ENCODE measurements at regions not wholly inside any gene's neighbourhood (a gene's known extent, or its start where the extent isn't known, plus 50 kb on each side); places are given as distances from the start of the nearest gene placed in this dataset.
A peak's percentile ranks its signal among the peaks of the same experiment; 100 is the strongest.

DNA sequence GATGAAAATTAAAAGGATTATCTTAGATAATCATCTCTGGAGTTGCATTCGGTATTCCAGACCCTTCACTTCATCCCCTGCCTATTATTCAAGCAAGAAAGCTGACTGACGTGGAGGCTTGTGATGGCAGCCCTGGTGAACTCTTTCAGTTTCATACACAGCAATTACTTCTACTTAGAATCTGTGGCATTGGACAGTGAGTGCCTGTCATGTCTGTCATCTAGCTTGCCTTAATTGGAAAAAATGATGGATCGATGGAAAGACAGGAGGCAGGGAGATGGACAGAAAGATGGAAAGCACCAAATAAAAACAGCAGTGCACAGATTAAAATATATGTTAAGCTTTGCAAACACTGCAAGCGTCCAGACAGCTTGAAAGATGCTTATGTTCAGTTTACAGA is 1371.0 kb upstream of the CDH6 start:
- no peak for DNase-seq

DNA sequence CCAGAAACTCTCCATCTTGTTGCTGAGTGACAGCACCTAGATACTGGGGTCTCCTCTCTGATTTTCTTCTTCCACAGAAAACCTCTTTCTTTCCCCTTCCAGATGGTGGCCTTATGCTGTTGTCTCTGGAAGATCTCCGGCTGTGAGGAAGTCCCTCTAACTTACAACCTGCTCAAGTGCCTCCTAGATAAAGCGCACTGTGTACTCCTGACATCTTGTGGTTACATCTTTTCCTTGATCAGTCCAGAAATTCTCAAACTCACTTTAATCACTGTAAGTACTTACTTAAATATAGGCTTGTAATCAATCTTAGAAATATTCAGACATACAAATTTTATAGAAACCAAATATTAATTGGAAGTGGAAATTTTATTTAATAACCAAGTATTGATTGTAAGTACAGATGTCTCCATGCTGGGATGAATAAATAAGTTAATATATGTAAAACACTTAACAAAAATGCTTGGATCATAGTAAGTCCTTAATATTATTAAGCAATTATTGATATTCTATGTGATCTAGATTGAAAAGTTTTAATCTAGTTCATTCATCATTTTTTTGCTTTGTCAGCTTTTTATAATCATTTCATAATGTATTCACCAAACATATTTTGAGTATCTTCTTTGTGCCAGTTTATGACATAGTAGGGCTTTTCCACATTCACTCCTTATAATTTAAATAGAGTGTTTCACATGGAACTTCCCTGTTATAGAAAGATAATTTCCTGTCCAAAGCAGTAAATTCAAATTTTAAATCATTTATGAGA is 1381.4 kb upstream of the CDH6 start:
- no peak for DNase-seq

DNA sequence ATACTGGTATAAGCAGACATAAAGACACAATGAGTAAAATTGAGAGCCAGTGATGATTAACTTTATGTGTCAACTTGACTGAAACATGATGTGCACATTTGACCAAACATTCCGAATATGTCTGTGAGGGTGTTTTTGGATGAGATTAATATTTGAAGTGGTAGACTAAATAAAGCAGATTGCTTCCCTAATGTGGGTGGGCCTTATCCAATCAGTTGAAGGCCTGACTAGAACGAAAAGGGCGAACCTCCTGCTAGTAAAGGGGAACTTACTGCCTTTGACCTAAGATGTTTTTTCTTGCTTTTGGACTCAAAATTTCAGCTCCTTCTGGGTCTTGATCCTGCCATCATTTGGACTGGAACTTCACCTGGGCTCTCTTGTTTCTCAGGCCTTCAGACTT is 1387.7 kb upstream of the CDH6 start:
- no peak for DNase-seq

DNA sequence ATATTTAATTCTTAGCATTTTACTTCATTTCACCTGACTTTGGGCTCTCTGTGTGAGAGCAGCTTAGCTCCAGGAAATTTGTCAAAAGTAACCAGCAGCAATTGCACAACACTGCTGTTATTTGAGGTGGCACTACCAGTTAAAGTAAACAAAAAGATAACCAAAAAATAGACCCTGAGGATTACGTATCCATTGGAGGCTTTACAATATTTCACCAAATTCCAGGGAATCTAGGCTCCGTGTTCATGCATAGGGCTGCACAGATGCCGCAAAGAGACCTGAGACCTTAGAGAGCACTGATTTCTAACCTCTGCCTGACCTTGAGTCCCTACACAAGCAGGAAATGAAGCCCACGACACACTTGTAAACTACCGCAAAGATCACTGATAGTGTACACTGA is 1392.7 kb upstream of the CDH6 start:
- DNase-seq = no peak

DNA sequence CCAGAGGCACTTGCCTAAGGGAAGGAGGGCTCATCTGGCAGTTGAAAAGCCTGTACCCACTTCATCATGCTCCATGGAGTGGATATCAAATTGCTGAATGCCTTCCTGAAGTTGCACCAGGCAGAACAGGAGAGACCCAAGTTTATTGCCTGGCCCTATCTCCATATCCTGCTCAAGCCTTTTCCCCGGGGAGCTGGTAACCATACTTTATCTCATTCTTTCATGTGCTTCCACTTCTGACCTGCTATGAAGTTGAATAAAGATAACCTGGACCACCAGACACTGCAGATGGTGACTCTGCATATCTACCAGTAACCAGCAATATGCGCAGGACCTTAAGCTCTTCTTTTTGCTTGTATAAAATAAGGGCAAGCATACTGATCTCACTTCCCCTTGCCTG is 1397.5 kb upstream of the CDH6 start:
- DNase-seq = no peak

DNA sequence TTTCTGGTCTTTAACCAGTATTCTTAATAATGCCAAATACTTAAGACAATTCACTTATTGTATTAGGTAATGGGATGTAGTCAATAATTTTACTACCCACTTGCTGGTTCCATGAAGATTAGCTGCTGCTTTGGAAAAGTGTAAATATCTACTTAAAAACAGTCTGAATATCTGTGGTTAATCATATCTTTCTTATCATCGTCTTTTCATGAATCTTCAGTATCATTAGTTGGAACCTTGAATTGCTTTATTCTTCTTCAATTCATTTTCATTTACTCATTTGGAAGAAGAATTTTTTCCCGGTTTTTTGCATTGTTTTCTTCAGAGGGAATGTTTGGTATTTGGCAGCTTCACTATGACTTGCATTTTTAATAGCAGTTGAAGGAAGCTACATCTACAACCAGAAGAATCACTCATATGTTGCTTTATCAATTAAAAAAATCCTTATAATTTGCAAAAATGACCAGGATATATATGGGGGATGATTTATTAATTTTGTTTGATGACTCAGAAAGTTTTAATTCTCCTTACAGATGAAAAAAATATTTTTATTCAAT is 1398.3 kb upstream of the CDH6 start:
- no peak for DNase-seq

DNA sequence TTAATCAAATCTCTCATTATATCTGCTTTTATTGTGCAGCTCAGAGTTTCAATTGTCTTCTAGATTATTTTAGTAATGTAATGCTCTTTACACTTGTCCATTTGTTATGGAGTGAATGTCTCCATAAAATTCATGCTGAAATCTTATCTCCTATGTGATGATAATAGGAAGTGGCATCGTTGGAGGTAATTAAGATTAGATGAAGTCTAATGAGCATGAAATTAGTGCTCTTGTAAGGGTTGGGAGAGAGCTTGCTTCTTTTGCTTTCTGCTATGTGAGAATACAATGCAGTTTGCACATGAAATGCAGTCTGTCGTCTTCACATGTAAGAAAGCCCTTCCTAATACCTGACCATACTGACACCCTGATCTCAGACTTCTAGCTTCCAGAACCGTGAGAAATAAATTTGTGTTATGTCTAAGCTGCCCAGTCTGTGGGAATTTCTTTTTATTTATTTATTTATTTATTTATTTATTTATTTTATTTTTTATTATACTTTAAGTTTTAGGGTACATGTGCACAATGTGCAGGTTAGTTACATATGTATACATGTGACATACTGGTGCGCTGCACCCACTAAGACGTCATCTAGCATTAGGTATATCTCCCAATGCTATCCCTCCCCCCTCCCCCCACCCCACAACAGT is 1399.2 kb upstream of the CDH6 start:
- DNase-seq = no peak

DNA sequence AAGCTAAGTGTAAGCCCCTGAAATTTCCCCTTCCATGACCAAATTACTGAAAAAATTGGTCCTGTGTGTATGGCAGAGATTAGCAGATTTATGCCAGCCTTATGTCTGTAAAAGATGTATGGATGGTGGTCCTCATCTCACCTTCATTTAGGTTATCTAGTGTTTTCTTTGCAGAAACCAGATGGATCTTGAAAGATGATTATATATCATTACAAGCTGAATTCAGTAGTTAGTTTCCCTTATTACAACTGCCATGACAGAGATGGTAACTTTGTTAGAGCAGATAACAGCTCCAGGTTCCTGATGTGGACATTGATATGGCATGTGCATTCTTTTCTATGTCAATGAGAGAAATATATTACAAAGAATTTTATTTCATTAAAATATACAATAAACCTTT is 1403.2 kb upstream of the CDH6 start:
- no peak for DNase-seq

DNA sequence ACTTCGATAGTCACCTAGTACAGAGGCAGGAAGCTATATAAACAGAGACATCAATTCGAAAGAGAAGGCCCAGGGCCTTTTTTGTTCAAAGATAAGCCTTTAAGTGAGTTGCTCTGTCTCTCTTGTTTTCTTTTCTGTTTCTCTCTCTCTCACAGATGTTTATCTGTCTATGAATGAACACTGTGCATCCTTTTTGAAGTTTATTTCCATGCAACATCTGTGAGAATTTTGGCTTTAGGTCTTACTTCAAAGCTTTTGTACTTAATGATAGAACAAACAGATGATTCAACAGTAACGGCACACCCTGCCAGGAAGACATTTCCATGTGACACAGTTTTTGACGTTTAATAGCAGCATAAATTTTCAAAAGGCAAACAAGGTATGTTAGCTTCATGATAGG is 1413.1 kb upstream of the CDH6 start:
- no peak for DNase-seq

DNA sequence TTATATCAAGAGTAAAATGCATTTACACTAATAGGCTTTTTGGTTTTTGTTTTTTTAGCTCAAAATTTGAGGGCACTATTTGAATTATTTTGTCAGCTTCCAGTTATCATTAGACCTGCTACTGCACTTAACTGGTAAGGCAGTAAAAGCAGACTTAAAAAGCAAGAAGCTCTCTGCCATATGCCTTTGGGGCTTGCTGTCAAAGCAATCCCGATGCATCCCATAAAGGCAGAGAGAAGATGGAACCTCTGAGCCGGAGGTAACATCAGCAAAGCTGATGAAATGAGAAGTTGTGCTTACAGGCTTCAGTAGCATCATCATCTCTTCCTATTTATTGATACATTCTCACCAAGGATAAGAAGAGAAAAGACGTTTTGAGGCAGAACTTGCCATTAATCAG is 1414.3 kb upstream of the CDH6 start:
- DNase-seq = no peak

DNA sequence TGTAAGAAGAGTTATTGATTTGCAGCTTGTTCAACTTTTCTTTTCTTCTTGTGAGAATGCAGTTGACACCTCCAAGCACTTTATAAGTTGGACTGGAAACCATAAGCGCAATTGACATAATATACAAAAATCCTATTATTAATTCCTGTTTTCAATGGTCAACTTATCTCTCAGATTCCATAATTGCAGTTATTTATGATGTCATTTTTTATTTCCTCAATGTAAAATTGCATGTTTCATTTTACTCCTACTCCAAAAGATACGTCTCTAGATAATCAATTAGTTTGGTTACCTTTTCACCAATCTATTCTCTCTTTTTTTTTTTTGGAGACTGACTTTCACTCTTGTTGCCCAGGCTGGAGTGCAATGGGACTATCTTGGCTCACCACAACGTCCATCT is 1416.1 kb upstream of the CDH6 start:
- DNase-seq = no peak

DNA sequence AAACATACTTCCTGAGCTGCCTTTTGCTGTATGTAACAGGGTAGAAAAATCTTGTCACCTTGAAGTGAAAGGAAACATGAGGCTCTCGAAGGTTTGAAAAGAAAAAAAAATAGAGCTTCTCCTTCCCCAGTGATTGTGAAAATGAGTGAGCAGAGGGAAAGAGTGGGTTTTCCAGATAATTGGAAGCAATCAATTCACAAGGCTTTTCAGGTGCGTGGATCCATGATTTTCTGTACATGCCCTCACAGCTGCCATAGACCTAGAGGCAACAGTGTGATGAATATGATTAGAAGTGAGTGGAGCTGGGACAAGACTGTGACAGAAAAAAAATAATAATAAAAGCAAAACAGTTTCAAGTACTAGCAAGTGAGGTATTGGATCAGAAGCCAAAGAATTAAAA is 1422.5 kb upstream of the CDH6 start:
- DNase-seq = no peak

DNA sequence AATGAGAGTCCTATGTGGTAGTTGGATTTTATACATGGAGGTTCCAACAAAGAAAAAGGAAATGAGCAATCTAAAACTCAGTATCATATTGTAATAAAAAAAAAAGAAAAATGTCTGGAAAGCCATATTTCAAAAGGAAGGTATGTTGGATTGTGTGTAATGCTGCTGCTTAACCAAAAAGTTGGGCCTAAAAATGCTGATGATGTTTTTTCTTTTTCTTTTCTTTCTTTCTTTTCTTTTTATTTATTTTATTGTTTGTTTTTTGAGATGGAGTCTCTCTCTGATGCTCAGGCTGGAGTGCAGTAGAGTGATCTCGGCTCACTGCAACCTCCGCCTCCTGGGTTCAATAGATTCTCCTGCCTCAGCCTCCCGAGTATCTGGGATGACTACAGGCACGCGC is 1424.0 kb upstream of the CDH6 start:
- DNase-seq = no peak

DNA sequence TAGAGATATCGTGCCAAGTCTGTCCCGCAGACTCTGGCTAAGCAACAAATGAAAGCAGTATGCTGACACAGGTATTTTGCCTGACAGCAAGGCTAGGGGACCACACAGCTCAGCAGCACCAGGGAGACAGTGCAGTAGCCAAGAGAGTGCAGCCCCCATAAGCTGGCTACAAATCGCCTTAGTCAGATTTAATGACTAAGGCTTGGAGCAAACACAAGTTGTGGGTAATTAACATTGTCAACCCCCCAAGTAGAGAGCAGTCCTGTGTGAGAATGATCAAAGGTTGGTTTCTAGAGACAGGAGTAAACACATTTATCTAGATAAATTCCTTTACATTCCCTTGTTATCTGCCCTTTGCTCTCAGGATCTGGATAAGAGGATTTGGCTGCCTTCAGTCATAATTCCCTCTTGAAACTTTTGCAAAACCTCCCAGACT is 1434.5 kb upstream of the CDH6 start:
- no peak for DNase-seq

DNA sequence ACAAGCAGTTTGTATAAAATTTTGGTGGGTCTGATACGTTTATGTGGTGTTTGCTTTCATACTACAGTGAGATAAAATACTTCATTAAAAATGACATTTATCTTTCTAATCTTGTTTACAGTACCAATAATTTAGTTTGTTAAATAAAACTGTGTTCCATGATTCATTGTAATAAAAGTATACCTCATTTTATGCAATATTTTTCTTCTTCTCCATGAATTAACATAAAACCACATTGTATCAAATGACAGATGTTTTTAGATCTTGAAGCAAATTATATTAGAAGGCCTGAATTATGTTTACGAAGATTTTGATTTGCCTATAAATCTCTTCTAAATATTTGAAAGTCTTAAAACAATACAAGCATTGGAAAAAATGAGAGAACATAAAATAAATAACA is 1443.0 kb upstream of the CDH6 start:
- no peak for DNase-seq

DNA sequence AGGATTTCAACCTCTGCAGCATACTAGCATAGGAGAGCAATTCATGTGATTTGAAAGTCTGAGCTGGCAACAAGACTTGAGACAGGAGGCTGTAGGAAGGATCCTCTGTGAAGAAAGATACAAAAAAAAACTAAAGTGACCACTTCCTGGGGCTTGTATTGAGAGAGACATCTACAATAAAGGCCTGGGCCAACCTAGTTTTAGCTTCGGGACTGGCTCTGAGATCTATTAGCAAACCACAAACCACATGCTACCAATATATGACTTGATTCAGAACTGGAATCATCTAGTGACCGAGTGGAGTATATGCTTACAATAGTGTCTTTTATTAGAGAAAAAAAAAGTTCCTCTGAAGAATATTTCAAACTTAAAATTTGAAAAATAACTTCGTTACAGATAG is 1448.9 kb upstream of the CDH6 start:
- no peak for DNase-seq

DNA sequence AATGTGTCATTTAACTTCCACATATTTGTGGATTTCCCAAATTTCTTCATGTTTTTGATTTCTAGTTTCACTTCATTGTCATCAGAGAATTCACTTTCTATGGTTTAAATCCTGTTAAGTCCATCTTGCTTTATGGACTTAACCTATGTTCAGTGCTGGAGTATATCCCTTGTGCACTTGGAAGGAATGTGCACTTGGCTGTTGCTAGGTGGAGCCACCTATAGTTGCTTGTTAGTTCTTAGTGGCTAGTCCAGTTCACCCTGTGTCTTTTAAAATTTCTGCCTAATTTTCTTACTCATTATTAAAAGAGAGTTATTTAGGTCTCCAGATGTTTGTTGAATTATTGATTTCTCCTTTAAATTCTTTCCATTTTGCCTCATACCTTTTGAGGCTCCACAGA is 1472.5 kb upstream of the CDH6 start:
- DNase-seq = no peak

DNA sequence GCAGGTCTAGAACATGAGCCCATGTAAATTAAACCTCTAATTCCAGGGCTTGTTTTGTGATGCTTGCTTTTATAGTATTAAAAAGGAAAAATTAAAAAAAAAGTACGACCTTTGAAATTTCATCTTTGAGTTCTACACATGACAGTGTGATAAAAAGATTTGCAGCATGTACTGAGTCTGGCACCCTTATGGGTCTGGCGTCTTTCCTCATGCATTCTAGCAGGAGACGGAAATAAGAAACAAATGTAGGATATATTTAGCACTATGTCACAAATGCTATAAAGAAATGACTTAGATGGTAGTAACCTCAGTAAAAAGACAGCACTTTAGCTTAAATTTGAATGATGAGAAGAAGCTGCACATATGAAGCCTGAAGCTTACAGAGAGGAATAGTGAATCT is 1474.3 kb upstream of the CDH6 start:
- no peak for DNase-seq

DNA sequence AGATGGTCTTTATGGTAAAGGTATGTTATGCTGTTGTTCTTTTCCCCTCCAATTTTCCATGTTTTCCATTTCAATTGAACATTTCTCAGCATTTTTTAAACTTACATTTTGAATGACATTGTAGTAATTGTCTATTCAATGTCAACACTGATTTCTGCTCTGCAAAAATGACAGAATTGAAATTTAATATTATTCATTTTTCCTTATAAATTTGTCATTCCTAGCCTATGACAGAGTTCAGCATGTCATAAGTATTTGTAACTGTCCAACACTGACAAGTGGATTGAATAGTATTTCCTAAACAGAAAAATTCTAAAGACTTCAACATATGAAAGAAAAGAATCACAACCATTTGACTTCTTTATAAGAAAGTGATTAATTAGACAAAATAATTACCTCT is 1478.3 kb upstream of the CDH6 start:
- DNase-seq = no peak

DNA sequence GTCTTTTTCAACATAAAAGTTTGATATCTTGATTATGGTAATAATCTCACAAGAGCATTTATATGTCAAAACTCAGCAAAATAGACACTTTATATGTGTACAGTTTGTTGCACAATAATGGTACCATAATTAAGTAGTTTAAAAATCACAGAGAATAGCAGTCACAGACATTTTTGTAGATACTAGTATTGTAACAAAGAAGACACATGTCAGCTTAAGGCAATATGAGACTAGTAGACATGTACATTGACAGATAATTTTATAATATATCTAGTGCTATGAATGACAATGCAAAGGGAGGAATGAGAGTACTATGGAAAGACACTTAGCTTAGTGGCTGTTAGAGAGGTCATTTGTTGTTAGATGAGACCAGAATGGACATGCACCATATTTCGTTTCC is 1490.6 kb upstream of the CDH6 start:
- DNase-seq = no peak

DNA sequence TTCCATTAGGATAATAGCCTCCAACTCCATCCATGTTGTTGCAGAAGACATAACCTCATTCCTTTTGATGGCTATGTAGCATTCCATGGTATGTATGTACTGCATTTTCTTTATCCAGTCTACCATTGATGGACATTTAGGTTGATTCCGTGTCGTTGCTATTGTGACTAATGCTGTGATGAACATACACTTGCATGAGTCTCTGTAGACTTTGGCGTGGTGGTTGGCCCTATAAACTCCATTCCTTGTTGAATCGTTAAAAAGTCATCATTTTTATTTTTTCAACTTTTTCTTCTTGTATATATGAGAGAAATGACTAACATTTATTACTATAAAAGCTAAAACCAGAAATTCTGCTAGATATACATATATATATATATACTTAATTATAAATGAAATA is 1491.9 kb upstream of the CDH6 start:
- no peak for DNase-seq

DNA sequence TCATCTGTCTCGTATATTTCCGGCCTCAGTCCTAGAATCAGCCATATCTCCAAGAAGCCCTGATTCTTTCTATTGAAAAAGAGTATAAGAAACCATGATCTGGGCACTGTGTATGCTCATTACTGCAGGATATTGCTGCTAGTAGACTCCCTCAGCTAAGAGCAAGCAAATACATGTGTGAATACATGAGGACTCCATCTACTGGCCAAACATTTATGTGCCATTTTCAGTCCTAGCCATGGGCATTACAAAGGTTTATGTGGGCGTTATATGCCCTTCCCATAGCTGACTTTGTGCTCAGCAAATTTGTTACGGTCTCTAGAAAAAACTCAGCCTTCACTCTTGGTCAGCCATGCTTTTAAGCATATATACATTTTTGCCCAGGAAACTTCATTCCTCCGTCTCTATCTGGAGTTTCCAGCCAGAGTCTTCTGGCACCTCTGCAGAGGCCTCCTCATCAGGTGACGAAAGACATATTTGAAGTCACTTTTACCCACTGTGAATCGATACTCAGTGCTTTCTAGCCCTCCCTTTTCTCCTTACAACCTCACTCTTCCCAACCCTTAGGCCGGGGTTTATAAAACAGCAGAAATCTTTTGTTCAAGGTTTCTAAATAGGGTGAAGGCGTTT is 1495.6 kb upstream of the CDH6 start:
- DNase-seq = peak; percentile 1

DNA sequence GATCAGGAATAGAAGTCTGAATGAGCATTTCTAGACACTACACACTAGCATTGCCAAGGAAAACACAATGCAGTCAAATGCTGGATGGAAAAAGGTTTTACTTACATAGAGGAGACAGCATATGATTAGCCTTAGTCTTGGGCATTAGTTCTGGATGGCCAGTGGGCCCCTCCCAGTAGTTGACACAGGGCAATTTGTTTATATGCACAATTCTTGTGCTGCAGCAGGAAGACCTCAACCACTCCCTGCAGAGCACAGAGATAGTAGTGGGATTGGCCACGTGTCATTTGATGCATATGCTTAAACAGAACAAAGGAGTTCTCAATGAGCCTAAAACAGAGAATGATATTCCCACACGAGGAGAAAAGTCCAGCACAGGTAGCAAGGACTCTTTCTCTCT is 1496.2 kb upstream of the CDH6 start:
- no peak for DNase-seq
